NCI-H128 (cell line): ENCODE measurements at regions not wholly inside any gene's neighbourhood (a gene's known extent, or its start where the extent isn't known, plus 50 kb on each side); places are given as distances from the start of the nearest gene placed in this dataset.

Experiments
- DNase-seq: peaks from one replicate; lab custom pipeline; 2025; ENCODE audit not compliant: unreplicated experiment; lab: John Stamatoyannopoulos, UW

GRCh38 chr20:48571949-48572847 lies 255.6 kb downstream of the PREX1 start:
- no peak for DNase-seq

GRCh38 chr20:48569679-48570078 lies 258.1 kb downstream of the PREX1 start:
- no peak for DNase-seq

GRCh38 chr20:48568520-48568919 lies 259.3 kb downstream of the PREX1 start:
- no peak for DNase-seq

- no peak for DNase-seq
Measured at GRCh38 chr20:48567145-48567544, 260.7 kb downstream of the PREX1 start.

- no peak for DNase-seq
Measured at GRCh38 chr20:48564982-48565539, 262.7 kb downstream of the PREX1 start.

- no peak for DNase-seq
Measured at GRCh38 chr20:48563191-48563870, 264.5 kb downstream of the PREX1 start.

- DNase-seq = no peak
Measured at GRCh38 chr20:48562586-48563116, 265.1 kb downstream of the PREX1 start.

GRCh38 chr20:48558906-48559305 lies 268.9 kb downstream of the PREX1 start:
- DNase-seq = no peak

- DNase-seq = no peak
Measured at GRCh38 chr20:48557380-48557779, 270.4 kb downstream of the PREX1 start.

GRCh38 chr20:48556956-48557355 lies 270.8 kb downstream of the PREX1 start:
- DNase-seq = no peak

- no peak for DNase-seq
Measured at GRCh38 chr20:48552550-48552949, 275.2 kb downstream of the PREX1 start.

GRCh38 chr20:48550814-48551213 lies 277.0 kb downstream of the PREX1 start:
- DNase-seq = no peak

- no peak for DNase-seq
Measured at GRCh38 chr20:48547664-48548063, 280.1 kb downstream of the PREX1 start.

GRCh38 chr20:48544402-48545339 lies 283.1 kb downstream of the PREX1 start:
- DNase-seq = no peak

GRCh38 chr20:48541581-48542071 lies 286.2 kb downstream of the PREX1 start:
- DNase-seq = no peak

GRCh38 chr20:48538856-48539255 lies 288.9 kb downstream of the PREX1 start:
- no peak for DNase-seq

GRCh38 chr20:48538058-48538825 lies 289.6 kb downstream of the PREX1 start:
- no peak for DNase-seq

- no peak for DNase-seq
Measured at GRCh38 chr20:48536206-48536605, 291.6 kb downstream of the PREX1 start.

GRCh38 chr20:48535556-48535955 lies 292.2 kb downstream of the PREX1 start:
- no peak for DNase-seq

- DNase-seq = no peak
Measured at GRCh38 chr20:48532028-48532427, 295.8 kb downstream of the PREX1 start.
